NCI-H510A treated with DMSO at 0.1 percent for 48 hours (cell line): ENCODE measurements at regions not wholly inside any gene's neighbourhood (a gene's known extent, or its start where the extent isn't known, plus 50 kb on each side); places are given as distances from the start of the nearest gene placed in this dataset.
"Not testable (repeated sequence)": the region's sequence is repeated elsewhere in the genome, so short reads cannot be mapped to it uniquely, and the experiment has no call there.

Source experiments
- DNase-seq: peaks from one replicate; lab custom pipeline; 2025; lab: John Stamatoyannopoulos, UW

DNA sequence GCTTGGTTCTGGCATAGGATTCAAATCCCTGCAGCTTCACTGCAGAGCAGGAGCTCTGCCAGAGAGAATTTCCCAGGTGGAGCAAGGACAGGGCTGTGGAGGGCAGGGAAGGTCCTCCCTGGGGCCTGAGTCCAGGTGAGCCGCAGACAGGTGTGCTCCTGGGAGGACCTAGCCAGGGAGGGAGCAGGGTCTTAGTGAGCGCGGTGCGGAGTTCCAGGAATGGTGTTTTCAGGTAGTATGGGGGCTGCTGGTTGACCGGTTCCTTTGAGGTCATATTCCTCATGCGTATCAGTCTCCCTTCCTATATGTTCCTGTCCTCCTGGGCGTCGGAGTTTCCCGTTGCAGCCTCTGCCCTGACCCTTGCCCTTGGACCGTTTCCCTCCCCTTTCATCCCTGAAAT, 813.3 kb downstream of the KCNJ18 start:
- no peak for DNase-seq

DNA sequence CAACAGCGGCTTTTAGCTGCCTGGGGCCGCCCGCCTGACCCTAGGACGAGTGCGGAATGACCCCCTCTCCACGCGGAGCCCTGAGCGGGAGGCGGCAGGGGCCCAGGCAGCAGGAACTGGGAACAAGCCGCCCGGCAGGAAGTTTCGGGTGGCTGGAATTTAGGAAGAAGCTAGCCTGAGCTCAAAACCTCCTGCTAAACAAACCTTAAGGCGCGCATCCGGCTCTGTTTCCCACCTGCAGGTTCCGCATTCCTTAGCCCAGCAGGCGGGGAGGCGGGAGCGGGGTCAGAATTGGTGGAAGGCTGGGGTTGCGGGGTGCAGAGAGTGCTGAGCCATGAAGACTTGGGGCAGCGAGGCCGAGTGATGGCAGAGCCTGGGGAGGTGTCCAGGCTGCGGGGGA, 813.9 kb downstream of the KCNJ18 start:
- DNase-seq: no peak

DNA sequence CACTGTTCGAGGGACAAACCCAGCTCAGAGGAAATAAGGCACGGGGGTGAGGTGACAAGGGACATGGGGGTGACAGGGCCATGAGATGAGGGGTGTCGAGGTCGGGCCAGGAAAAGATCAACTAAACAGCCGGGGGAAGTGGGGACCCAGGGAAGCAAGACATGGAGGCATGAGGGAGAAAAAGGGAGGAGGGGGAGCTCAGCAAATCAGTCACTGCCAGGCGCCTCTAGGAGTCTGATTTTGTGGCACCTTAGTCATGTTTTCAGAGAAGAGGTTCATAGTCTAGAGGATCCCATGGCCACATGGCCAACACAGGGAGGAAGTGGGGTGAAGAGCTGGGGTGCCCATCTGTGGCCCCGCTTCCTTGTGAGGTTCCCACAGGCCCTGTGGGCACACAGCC, 814.5 kb downstream of the KCNJ18 start:
- DNase-seq: no peak

DNA sequence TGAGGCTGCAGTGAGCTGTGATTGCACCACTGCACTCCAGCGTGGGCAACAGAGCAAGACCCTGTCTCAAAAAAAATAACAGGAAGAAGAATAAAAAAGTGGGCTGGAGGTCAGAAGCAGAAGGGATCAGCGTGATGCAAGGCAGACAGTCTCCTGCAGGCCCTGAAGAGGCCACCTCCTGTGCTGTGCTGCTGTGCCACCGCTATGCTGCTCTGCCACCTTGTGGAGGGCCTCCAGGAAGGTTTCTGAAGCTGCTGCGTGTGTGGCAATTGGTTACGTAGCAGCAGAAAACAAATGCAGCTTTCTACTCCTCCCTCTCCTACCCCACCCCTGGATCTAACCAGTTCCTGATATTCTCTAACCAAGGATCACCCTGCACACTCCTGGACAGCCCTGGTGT, 815.5 kb downstream of the KCNJ18 start:
- DNase-seq: no peak

DNA sequence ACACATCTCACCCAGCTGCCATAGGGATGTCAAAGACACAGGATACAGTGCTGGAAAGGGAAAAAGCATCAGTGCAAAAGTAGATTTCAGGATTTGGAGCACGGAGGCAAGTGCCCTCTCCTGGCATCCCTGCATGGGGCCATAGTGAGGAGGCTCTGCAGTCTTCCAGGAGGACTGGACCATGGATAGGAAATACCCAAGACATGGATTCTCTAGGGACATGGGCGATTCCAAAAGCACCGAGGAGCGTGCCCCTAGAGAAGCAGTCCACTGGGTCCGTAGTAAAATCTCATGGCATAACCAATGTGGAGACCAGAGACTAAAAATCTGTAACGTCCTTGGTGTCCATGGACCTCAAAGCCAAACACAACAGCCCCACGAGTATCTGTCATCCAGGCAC, 818.2 kb downstream of the KCNJ18 start:
- no peak for DNase-seq

DNA sequence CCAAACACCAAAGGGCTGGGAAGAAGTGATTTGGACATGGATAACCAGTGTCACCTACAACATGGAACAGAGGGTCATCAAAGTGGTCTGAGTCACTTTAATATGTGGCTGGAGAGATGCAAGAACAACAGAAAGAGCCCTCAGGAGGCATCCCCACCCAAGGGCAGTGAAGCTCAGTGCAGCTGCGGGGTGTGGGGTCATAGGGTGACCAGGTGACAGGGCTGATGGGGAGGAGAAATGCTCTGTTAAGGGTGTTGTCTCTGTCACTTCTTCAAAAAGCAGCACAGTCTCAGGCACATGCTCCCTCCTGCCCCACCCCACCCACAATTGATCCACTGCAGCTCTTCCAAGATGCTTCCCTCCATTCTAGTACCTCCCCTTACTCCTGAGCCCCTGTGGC, 819.1 kb downstream of the KCNJ18 start:
- no peak for DNase-seq

DNA sequence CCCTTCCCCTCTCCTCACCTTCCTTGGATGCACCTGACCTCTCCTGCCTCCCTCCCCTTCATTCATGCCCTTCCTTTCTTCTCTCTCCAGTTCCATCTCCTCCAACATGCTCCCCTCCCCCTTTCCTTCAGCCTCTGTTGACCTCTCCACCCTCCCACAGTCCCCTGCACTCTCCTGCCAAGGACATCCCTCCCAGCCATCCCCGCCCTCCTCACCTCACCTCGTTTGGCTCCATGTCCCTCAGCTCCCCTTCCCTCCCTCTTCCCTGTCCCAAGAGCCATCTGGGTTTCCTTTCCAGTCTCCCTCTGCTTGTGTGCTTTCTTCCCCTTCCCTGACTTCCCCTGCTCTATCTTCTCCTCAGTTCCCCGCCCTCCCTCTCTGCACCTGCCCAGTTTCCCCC, 819.7 kb downstream of the KCNJ18 start:
- DNase-seq: no peak

DNA sequence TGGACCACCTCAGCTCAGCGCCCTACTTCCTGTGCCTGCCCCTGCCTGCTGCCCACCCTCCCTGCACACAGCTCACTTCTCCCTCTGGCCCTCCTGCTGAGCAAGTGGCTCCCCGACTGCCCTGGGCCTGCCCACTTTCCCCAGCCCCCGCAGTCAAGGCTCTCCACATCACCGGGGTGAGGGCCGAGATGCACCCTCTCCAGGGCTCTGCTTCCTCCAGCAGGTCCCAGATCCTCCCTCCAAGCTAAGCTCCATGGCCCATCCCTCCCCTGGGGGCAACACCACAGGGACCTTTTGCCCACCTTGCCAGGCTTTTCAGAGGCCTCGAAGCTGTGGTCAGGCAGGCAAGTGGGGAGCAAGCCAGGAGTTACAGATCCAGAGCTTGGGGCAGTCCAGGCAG, 820.2 kb downstream of the KCNJ18 start:
- DNase-seq: no peak

DNA sequence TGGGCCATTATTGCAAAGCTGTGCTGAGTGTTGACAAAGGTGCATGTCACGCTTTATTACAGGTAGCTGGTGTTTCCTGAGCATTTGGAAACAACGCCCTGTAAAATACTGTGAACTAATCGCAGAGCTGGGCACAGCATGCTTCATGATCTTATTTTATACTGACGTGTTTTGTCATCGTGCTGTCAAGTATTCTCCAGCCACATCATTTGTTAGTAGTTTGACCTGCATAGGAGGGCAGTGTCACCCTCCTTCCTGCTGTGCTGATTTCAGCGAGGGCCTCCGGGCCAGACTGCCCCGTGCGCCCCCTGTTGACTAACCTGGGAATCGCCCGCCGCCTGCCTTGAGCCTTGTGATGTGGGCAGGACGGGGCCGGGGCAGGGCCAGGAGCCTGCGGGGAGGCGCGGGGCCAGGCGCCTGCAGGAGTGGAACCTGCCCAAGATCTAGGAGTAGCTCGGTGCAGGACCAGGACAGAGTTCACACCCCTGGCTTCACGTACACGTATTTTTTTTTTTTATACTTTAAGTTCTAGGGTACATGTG, 820.7 kb downstream of the KCNJ18 start:
- no peak for DNase-seq

DNA sequence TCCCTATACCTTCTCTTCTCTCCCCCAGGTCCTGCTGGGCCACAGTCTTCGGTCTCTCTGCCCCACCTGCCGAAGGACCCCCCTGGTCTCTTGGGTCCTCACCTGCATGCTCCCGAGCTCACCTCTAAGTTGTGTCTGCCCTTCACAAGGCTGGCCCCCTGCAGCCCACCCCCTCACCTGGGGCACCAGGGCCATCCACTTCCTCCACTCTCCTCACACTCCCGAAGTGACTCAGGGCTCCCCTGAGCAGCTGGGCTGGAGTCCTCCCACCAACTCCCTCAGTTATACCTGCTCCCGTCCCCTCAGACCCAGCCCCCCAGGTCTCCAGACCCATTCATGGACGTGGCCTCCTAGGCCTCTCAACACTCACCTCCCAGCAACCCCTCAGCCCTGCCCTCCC, 822.0 kb downstream of the KCNJ18 start:
- DNase-seq: no peak

DNA sequence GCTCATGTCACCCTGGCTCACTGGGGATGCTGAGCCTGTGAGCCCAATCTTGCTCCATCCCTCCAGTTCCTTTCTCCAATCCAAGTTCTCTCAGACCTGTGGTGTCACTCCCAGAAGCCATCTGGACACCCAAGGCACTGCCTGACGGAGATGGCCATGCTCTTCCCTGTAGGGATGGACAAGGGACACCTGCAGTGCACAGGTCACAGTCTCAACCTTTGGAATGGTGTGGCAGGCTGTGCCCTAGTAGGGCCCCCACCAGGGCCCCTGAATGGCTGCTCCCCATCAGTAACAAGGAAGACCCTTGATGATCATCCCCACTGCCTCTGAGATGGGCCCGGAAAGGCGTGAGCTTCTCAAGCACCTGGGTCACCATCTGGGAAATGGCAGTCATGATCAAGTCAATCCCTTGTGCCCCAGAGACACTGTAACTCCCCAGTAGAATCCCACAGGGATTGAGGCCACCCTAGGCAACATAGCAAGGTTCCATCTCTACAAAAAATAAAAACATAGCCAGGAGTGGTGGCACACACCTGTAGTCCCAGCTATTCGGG, 822.5 kb downstream of the KCNJ18 start:
- no peak for DNase-seq

DNA sequence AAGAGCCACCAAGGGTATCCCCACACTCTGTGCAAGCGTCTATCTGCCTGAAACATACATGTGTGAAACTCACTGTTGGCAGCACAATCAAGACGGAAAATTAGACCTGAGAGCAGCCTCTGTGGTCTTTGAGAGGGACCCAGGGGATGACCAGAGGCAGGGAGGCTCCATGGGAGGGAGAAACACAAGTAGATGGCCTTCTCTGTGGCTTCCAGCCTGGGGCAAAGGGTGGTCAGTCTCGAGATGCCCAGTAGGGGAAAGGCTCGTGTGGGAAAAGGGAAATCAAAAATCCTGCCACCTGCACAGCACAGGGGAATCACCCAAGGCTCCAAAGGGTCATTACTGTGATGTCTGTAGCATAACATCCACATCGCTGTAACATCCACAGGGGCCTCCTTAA, 823.3 kb downstream of the KCNJ18 start:
- no peak for DNase-seq

DNA sequence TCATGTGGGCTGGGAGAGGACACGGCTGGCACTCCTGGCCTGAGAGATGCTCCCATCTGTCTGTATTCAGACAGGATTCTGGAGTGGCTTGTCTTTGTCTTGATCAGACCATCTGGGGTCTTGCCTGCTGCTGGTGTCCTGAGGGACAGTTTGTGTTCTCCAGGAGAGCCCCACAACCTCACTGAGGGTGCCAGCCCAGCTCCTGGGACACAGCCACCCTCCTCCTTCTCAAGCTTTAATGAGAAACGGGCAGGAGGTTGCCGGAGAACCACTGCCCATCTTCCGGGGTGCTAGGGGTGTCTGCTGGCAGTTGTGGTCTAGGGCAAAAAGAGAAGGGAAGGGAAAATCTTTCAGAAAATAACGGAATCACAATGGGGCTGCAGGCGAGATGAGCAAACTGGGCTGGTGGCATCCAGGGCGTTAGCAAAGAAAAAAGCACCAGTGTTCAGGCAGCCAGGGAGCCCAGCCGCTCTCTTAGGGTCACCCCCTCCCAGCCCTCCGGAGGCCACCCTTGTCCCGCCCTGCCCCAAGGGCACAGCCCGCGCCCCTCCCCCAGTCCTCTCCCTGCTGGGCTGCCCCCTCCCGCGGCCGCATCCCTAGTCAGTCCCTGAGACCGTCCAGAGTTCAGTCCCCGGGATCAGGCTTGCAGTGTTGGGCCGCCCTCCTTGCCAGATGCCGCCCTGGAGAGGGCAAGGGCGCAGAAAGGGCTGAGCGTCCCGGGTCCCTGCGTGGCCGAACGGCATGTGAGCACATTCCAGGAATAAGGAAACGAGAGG, 824.7 kb downstream of the KCNJ18 start:
- no peak for DNase-seq

DNA sequence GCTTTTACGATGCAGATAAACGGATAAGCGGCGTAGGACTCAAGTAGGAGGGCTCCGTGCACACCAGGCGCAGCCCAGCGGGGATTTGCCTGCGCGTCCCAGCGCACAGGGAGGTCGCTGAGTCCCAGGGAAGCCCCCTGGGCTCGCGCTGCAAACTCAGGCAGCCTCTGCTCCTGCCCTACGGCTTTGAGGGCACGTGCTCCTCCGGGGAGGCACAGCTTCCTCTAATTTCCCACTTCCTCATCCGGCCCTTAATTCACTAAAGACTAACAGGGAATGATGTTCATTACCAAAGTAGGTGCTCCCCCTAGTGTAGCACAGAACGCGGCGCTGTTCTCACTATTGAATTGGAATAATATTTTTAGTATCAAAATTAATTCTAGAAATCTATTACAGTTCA, 825.4 kb downstream of the KCNJ18 start:
- DNase-seq: no peak

DNA sequence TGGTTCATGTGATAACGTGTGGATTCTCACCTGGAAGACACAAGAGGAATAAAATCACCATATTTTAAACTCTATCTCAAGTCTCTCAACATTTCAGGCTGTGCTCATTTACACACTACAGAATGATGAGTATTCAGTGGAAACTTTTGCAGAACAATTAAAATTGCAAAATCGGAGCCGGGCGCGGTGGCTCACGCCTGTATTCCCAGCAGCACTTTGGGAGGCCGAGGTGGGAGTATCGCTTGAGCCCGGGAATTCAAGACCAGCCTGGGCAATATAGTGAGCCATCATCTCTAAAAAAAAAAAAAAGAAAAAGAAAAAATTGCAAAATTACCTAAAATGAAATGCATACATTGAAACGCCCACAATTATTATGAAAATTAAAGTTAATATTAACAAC, 825.9 kb downstream of the KCNJ18 start:
- DNase-seq: no peak

DNA sequence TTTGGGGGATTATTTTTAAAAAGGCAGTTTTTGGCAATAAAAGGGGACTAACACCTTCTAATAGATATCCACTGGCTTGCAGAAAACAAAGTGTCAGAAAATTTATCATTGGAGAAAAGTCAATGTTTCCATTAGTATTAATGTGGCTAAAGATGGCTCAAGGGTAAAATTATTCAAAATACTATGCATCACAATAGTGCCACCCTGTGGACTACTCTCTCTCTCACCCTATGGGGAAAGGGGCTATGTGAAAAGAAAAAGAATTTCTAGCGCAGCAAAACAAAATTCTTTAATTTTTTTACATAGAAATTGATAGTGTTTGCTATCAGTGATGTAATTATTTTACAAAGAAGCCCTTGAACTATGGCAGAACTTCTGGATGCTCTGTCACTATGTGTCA, 856.5 kb downstream of the KCNJ18 start:
- DNase-seq: not testable (repeated sequence)

DNA sequence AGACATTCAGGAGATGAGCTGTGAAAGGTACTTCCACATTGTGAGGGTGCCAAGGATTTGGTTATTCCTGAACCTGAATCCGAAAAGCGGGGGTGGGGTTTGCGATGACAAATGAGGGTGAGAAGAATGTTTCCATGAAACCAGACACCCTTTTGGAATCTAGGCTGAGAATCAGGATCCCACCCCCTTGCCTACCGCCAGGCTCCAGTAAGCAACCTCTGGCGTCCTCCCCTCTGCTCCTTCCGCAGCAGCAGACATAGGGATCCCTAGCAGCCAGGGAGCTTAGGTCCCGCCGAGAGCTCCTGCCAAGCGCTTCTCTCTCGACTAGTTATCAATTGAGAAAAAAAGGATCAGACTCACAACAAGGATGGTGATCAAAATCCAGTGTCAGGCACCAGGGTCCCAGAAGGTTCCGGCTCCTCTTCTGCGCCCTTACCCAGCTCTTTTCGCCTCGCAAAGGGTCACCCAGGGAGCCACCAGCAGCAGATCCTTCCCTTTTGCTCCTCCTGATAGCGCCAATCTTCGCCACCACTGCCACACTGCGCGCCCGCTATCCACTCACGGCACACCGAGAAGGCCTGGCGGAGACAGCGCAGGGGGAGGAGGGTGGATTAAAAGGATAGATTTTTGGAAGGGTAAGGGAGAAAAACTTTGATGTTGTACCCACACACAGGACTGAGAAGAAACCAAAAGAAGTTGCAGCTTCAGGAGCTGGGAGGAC, 859.5 kb downstream of the KCNJ18 start:
- not testable (repeated sequence) for DNase-seq

DNA sequence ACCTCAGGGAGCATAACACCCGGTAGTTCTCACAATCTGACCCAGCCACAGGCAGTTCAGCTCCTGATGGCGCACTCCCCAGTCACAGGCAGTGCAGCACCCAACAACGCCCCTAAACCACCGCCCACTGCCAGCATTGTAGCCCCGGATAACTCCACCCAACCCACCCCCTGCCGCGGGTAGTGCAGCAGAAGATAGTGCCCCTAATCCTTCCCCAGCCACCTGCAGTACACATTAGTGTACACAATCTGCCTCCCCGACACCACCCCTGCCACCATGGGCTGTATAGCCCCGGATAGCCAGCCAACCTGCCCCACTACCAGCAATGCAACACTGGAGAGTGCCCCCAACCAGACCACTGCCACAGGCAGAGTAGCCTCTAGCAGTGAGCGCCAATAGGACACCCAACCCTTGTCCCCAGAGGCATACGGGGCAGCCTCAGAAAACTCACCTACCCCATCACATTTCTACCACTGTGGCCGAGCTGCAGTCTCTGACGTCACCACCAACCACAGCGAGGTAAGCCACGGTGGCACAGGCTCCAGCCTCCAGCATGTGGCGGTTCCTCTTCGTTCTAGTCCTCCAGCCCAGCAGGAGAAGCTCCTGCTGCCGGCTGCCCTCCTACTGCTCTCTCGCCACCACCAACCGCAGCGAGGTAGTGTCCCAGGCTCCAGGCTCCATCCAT, 877.3 kb downstream of the KCNJ18 start:
- DNase-seq: no peak

DNA sequence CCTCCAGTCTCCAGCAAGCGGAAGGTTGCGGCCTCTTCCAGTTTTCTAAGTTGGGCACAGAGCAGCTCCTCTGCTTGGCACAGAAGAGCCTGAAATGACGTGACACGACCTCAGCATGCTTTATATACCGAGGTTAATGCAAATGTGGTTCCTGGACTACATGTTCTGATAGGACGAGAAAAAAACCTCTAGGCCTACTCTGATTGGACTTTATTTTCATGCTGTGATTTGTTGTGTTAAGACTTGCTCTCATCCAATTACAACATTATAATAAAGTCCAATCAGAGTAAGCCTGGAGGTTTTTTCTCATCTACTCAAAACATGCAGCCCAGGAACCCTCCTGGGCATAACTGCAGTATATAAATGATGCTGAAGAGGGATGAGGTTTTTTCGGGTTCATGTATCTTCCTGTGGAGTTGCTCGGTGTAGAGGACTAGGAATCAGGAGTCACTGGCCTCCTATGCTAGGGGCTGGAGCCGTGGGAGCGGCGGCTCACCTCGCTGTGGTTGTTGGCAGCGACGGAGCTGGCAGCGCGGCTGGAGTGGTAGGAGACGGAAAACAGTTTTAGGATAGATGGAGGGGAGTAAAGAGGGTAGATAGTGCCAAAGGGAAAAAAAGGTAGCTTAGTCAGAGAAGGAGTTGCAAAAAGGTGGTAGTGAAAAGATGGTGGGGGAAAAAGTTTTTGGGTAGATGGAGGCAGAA, 878.0 kb downstream of the KCNJ18 start:
- DNase-seq: no peak

DNA sequence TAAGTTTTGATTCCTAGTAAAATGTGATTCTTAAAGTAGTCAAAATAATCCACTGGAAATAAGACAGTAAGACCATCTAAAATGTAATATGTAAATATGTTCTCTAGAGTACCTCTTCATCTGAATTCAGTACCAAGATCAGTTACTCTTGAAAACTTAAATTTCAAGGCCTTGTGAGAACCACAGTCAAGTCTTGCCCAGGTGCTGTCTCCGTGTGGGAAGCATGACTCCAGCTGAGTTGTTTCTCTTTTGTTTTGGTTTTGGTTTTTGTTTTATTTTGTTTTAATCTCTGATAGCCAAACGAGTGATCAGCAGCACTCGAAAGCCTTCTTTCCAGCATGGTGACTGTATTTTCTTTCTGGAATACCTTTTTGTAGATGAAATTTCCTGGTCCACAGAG, 907.0 kb downstream of the KCNJ18 start:
- DNase-seq: no peak

DNA sequence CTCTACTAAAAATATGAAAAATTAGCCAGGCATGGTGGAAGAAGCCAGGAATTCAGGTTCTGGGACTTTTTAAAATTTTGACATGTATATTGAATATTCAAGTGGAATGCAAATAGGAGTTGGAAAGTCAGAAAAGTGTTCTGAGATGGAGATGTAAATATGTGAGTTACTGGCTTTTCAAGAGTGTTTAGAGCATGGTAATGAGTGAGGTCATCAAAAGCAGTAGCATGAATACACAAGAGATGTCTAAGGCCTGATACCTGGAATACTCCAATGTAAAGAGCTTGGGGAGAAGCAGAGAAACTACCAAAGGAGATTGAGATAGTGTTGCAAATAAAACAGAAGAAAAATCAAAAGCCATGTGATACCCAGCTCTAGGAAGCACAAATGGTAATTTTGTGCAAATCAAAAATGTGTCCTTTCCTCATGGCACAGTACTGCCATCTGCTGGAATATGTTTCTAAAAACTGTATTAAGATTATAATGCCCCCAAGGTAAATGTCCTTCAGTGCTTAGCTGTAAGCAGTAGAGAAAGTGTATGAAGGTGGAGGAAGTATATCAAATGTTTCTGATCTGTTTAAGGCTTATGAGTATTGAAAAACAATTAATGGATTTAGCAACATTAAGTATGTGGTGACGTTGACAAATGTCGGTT, 908.4 kb downstream of the KCNJ18 start:
- DNase-seq: no peak
